Heart right ventricle (tissue), 16 donors: ENCODE measurements at regions not wholly inside any gene's neighbourhood (a gene's known extent, or its start where the extent isn't known, plus 50 kb on each side); places are given as distances from the start of the nearest gene placed in this dataset.

Experiments
- ATAC-seq, 8 donors: fragments of 200-7000 bp; cut with Tn5 transposase; one replicate each; pipeline ENCODE4 v1.9.1; 2020; ENCODE audit warnings: mild to moderate bottlenecking in 8 of 8, moderate library complexity in 8 of 8, moderate number of reproducible peaks in 1 of 8
- DNase-seq, 2 donors: peaks; one replicate each; pipeline ENCODE4 v3.0.0-alpha.2; 2020
- H3K27ac ChIP-seq, 10 donors: fragments of 200-600 bp; sonication (generic) in 2 of 10; one replicate each; pipeline versions ENCODE4 v1.5.0 to v1.8.0; 2020 to 2022; ENCODE audit warnings: mild to moderate bottlenecking in 3 of 10
- H3K27me3 ChIP-seq, 7 donors: fragments of 200-600 bp; one replicate each; pipeline ENCODE4 v1.8.0; 2021 to 2022; ENCODE audit warnings: mild to moderate bottlenecking in 2 of 7
- H3K36me3 ChIP-seq, 9 donors: fragments of 200-600 bp; sonication (generic) in 1 of 9; one replicate each; pipeline versions ENCODE4 v1.5.0 to v1.8.0; 2020 to 2022; ENCODE audit warnings: mild to moderate bottlenecking in 2 of 9
- H3K4me1 ChIP-seq, 9 donors: fragments of 200-600 bp; sonication (generic) in 1 of 9; one replicate each; pipeline versions ENCODE4 v1.5.0 to v1.8.0; 2020 to 2022; ENCODE audit warnings: mild to moderate bottlenecking in 4 of 9
- H3K4me3 ChIP-seq, 10 donors: fragments of 200-600 bp; sonication (generic) in 2 of 10; one replicate each; pipeline versions ENCODE4 v1.5.0 to v1.8.0; 2020 to 2022; ENCODE audit warnings: mild to moderate bottlenecking in 7 of 10, moderate library complexity in 2 of 10
- H3K9me3 ChIP-seq, 11 donors: fragments of 200-600 bp in 10 of 11; sonication (generic) in 2 of 11; one replicate each; pipeline versions ENCODE4 v1.5.0 to v1.8.0; 2013 to 2022; ENCODE audit warnings: mild to moderate bottlenecking in 2 of 11, control low read depth in 1 of 11, moderate library complexity in 1 of 11
- CTCF ChIP-seq, 9 donors: fragments of 200-600 bp; sonication (generic) in 2 of 9; IDR thresholded peaks; one replicate each; pipeline versions ENCODE4 v1.5.0 to v1.8.0; 2021 to 2022; ENCODE audit warnings: antibody characterized with exemption in 9 of 9, mild to moderate bottlenecking in 5 of 9, moderate library complexity in 1 of 9
- WGBS, 2 donors: extraction: QIAGEN DNeasy Blood & Tissue Kit; methylation state at CpG; one replicate each; pipeline ENCODE4 v1.1.7; 2013; ENCODE audit warnings: inconsistent platforms in 1 of 2; 5-methylcytosine and 5-hydroxymethylcytosine counted together
- intact Hi-C, 10 donors: fragments of 100-400 bp; cut with DNase I; formaldehyde crosslinking; loops; one replicate each; pipeline versions ENCODE4 v1.11.1 to v1.14.2; 2022
- donor health status: Arrhythmogenic right ventricular cardiomyopathy.
- donor health status: ischemic (EF 13 %, LVEDD 7.1; RV severe dilation, severe dysfunction).
- donor health status: healthy with polysubstance abuse.
- donor health status: DM: no; HTN: yes; CAD: no.
- donor health status: DM: no; HTN: no; CAD: no.
- donor health status: ischemic (EF 25% LVEDD 6.9; RV normal size, moderate dysfunction).
- donor health status: ischemic (EF 25% LVEDD 5.7; RV mildly dilated, moderate dysfunction).
- donor health status: healthy.
- donor health status: DM: yes; HTN: yes; CAD: no.
- donor health status: Ischemic cardiomyopathy.
- donor health status: ischemic (EF 35%, LVEDD 5.7; RV mildly dilated, moderate dysfunction).
- donor health status: nonischemic (EF 11% LVEDD 7.7; RV severe dilation, severe dysfunction).
- donor health status: DM: yes; HTN: yes; CAD: no.
- donor health status: PGD.
- donor health status: ischemic (EF 29% LVEDD 5.4; RV normal size, mild dysfunction).
- donor health status: nonischemic (EF 23%, LVEDD 6.1; RV moderate dilation, normal function).

- 84 to 85% methylated on average over 13 of the region's 13 CpGs for WGBS, 2 donors
- peaks cover 1 to 8% (median 6%) of the 10 kb centered on the region in 9 donors for H3K4me1 ChIP-seq
- no peaks in the 10 kb centered on the region for H3K27me3 ChIP-seq
- intact Hi-C loops: no loop called here
- no peaks in the 10 kb centered on the region for H3K9me3 ChIP-seq
- no peak overlapping the region for H3K27ac ChIP-seq
- no peak for DNase-seq
- TF ChIP-seq CTCF (IDR thresholded peaks at IDR 0.05): no peak
- H3K4me3 ChIP-seq: no peak overlapping the region
- H3K36me3 ChIP-seq: no peaks in the 10 kb centered on the region
- ATAC-seq: peak in 1 of 8 donors; percentile 9
These were observed 133.6 kb downstream of the DDX1 start for GRCh38 chr2:15725101-15725781.

GRCh38 chr2:15725782-15726112, 134.1 kb downstream of the DDX1 start:
- ATAC-seq: no peak
- no peak overlapping the region for H3K4me3 ChIP-seq
- H3K27me3 ChIP-seq: no peaks in the 10 kb centered on the region
- H3K4me1 ChIP-seq: peaks cover 6 to 13% (median 11%) of the 10 kb centered on the region in 9 donors
- no peak for DNase-seq
- no peak for TF ChIP-seq CTCF (IDR thresholded peaks at IDR 0.05)
- H3K27ac ChIP-seq: no peak overlapping the region
- 93 to 95% methylated on average over 5 of the region's 5 CpGs for WGBS, 2 donors
- intact Hi-C loops: no loop called here
- H3K9me3 ChIP-seq: no peaks in the 10 kb centered on the region
- H3K36me3 ChIP-seq: no peaks in the 10 kb centered on the region

- H3K36me3 ChIP-seq: no peaks in the 10 kb centered on the region
- no peak overlapping the region for H3K27ac ChIP-seq
- WGBS, 2 donors: 93 to 94% methylated on average over 8 of the region's 8 CpGs
- no peaks in the 10 kb centered on the region for H3K27me3 ChIP-seq
- DNase-seq (no peak), ATAC-seq (no peak)
- H3K4me1 ChIP-seq: peaks cover 9 to 20% (median 18%) of the 10 kb centered on the region in 9 donors
- intact Hi-C loops: no loop called here
- H3K4me3 ChIP-seq: no peak overlapping the region
- no peak for TF ChIP-seq CTCF (IDR thresholded peaks at IDR 0.05)
- no peaks in the 10 kb centered on the region for H3K9me3 ChIP-seq
These were observed 134.8 kb downstream of the DDX1 start for GRCh38 chr2:15726321-15727057.

GRCh38 chr2:15727396-15728244, 136.0 kb downstream of the DDX1 start:
- 84 to 93% methylated on average over 9 of the region's 9 CpGs for WGBS, 2 donors
- Histone ChIP-seq H3K36me3 (no peaks in the 10 kb centered on the region), H3K9me3 (no peaks in the 10 kb centered on the region), H3K4me3 (no peak overlapping the region), H3K27ac (no peak overlapping the region), H3K4me1 (peaks cover 9 to 31% (median 21%) of the 10 kb centered on the region in 9 donors), H3K27me3 (no peaks in the 10 kb centered on the region)
- intact Hi-C loops: no loop called here
- TF ChIP-seq CTCF (IDR thresholded peaks at IDR 0.05): no peak
- no peak for ATAC-seq
- DNase-seq: no peak
